ENCODE measurements at regions not wholly inside any gene's neighbourhood (a gene's known extent, or its start where the extent isn't known, plus 50 kb on each side); places are given as distances from the start of the nearest gene placed in this dataset.

GRCh38 chr3:35183927-35184675 is 455.2 kb upstream of the ARPP21 start:
- Histone ChIP-seq H3K9me3 (peaks cover 0 to 55% (median 40%) of the 10 kb centered on the region in 8 donors), H3K4me3 (no peak overlapping the region), H3K36me3 (no peaks in the 10 kb centered on the region), H3K4me1 (no peaks in the 10 kb centered on the region), H3K27ac (no peak overlapping the region), H3K27me3 (replicated peaks in 1 of 7) (no peaks in the 10 kb centered on the region)
- intact Hi-C loops (cut with DNase I; ENCODE audit: low total_unique reads), result no loop called here
- TF ChIP-seq CTCF (IDR thresholded peaks at IDR 0.05 in 8 of 11, conservative IDR thresholded peaks at IDR 0.05 in 3 of 11) (no peak), POLR2A (IDR thresholded peaks at IDR 0.05) (no peak), POLR2AphosphoS5 (IDR thresholded peaks at IDR 0.05) (no peak)
- WGBS, 5 donors, result 41 to 66% (median 53%) methylated on average over 2 of the region's 2 CpGs
- DNase-seq, result no peak

GRCh38 chr3:35184775-35185174 is 454.6 kb upstream of the ARPP21 start:
- 59 to 80% (median 65%) methylated on average over 2 of the region's 2 CpGs for WGBS, 5 donors
- Histone ChIP-seq H3K4me1 (no peaks in the 10 kb centered on the region), H3K27me3 (replicated peaks in 1 of 7) (no peaks in the 10 kb centered on the region), H3K27ac (no peak overlapping the region), H3K36me3 (no peaks in the 10 kb centered on the region), H3K4me3 (no peak overlapping the region), H3K9me3 (peaks cover 0 to 55% (median 41%) of the 10 kb centered on the region in 8 donors)
- TF ChIP-seq CTCF (IDR thresholded peaks at IDR 0.05 in 8 of 11, conservative IDR thresholded peaks at IDR 0.05 in 3 of 11) (no peak), POLR2AphosphoS5 (IDR thresholded peaks at IDR 0.05) (no peak), POLR2A (IDR thresholded peaks at IDR 0.05) (no peak)
- intact Hi-C loops (cut with DNase I; ENCODE audit: low total_unique reads), result no loop called here
- DNase-seq, result no peak

- TF ChIP-seq POLR2A (IDR thresholded peaks at IDR 0.05) (no peak), CTCF (IDR thresholded peaks at IDR 0.05 in 8 of 11, conservative IDR thresholded peaks at IDR 0.05 in 3 of 11) (no peak), POLR2AphosphoS5 (IDR thresholded peaks at IDR 0.05) (no peak)
- H3K27ac ChIP-seq, result no peak overlapping the region
- H3K9me3 ChIP-seq, result peaks cover 0 to 28% (median 14%) of the 10 kb centered on the region in 8 donors
- no peak overlapping the region for H3K4me3 ChIP-seq
- no peaks in the 10 kb centered on the region for H3K4me1 ChIP-seq
- intact Hi-C loops (cut with DNase I; ENCODE audit: low total_unique reads), result no loop called here
- H3K27me3 ChIP-seq (replicated peaks in 1 of 7), result no peaks in the 10 kb centered on the region
- no peak for DNase-seq
- H3K36me3 ChIP-seq, result no peaks in the 10 kb centered on the region
- 63 to 78% (median 72%) methylated on average over 1 of the region's 1 CpG for WGBS, 5 donors
Measured at GRCh38 chr3:35187908-35188307, 451.4 kb upstream of the ARPP21 start.

GRCh38 chr3:35194666-35195065 is 444.7 kb upstream of the ARPP21 start:
- WGBS, 5 donors, result 74 to 92% (median 90%) methylated on average over 1 of the region's 1 CpG
- TF ChIP-seq POLR2A (IDR thresholded peaks at IDR 0.05), result no peak
- no peak for TF ChIP-seq CTCF (IDR thresholded peaks at IDR 0.05 in 8 of 11, conservative IDR thresholded peaks at IDR 0.05 in 3 of 11)
- TF ChIP-seq POLR2AphosphoS5 (IDR thresholded peaks at IDR 0.05), result no peak
- no peak overlapping the region for H3K27ac ChIP-seq
- intact Hi-C loops (cut with DNase I; ENCODE audit: low total_unique reads), result no loop called here
- H3K9me3 ChIP-seq, result peaks cover 0 to 6% (median 0%) of the 10 kb centered on the region in 8 donors
- no peaks in the 10 kb centered on the region for H3K27me3 ChIP-seq (replicated peaks in 1 of 7)
- no peak for DNase-seq
- no peaks in the 10 kb centered on the region for H3K36me3 ChIP-seq
- no peaks in the 10 kb centered on the region for H3K4me1 ChIP-seq
- H3K4me3 ChIP-seq, result no peak overlapping the region

All from spleen (tissue), 11 donors.